SK-N-SH treated with all-trans-retinoic acid at 6 μM for 48 hours (cell line): ENCODE measurements at regions not wholly inside any gene's neighbourhood (a gene's known extent, or its start where the extent isn't known, plus 50 kb on each side); places are given as distances from the start of the nearest gene placed in this dataset.

Source experiments
- ATAC-seq: fragments of 200-7000 bp; cut with Tn5 transposase; 3 replicates; pipeline ENCODE4 v1.9.1; 2020; ENCODE audit warnings: mild to moderate bottlenecking, moderate library complexity
- ARNTL ChIP-seq: fragments of 450-650 bp; formaldehyde crosslinking; IDR thresholded peaks from 2 replicates; pipeline ENCODE4 v1.5.0; 2020; ENCODE audit warnings: low read depth, mild to moderate bottlenecking, moderate library complexity, borderline replicate concordance
- BACH2 ChIP-seq: fragments of 250-450 bp; sonication (Bioruptor Pico); IDR thresholded peaks from 2 replicates; pipeline ENCODE4 v1.9.0; 2021; ENCODE audit warnings: mild to moderate bottlenecking, borderline replicate concordance
- CREB5 ChIP-seq: fragments of 250-450 bp; sonication (Bioruptor Pico); IDR thresholded peaks from 2 replicates; pipeline ENCODE4 v1.5.1; 2020; ENCODE audit warnings: low read depth, mild to moderate bottlenecking, moderate library complexity
- CSDC2 ChIP-seq: fragments of 250-450 bp; sonication (Bioruptor Pico); IDR thresholded peaks from 2 replicates; pipeline ENCODE4 v1.5.0; 2020; ENCODE audit warnings: mild to moderate bottlenecking, moderate library complexity
- CSRNP3 ChIP-seq: fragments of 250-450 bp; sonication (Bioruptor Pico); IDR thresholded peaks from 2 replicates; pipeline ENCODE4 v1.5.1; 2021; ENCODE audit warnings: mild to moderate bottlenecking, moderate library complexity
- ESRRG ChIP-seq: fragments of 250-450 bp; sonication (Bioruptor Pico); IDR thresholded peaks from 2 replicates; pipeline ENCODE4 v1.6.1; 2021; ENCODE audit warnings: mild to moderate bottlenecking
- GLIS3 ChIP-seq: fragments of 250-450 bp; sonication (Bioruptor Pico); IDR thresholded peaks from 2 replicates; pipeline ENCODE4 v1.5.0; 2020; ENCODE audit warnings: mild to moderate bottlenecking, moderate library complexity
- ISL1 ChIP-seq: fragments of 250-450 bp; sonication (Bioruptor Pico); IDR thresholded peaks from 2 replicates; pipeline ENCODE4 v2.1.2; 2022; ENCODE audit warnings: mild to moderate bottlenecking, moderate library complexity
- OSR1 ChIP-seq: fragments of 250-450 bp; sonication (Bioruptor Pico); IDR thresholded peaks from 2 replicates; pipeline ENCODE4 v1.8.0; 2022; ENCODE audit warnings: moderate library complexity, mild to moderate bottlenecking, inconsistent platforms
- POU6F1 ChIP-seq: fragments of 250-450 bp; sonication (Bioruptor Pico); IDR thresholded peaks from 2 replicates; pipeline ENCODE4 v1.8.0; 2021; ENCODE audit warnings: low read depth, mild to moderate bottlenecking, moderate library complexity, borderline replicate concordance
- PPARA ChIP-seq: fragments of 250-450 bp; sonication (Bioruptor Pico); IDR thresholded peaks from 2 replicates; pipeline ENCODE4 v1.5.0; 2020; ENCODE audit warnings: mild to moderate bottlenecking, borderline replicate concordance
- RARB ChIP-seq: fragments of 250-450 bp; sonication (Bioruptor Pico); IDR thresholded peaks from 2 replicates; pipeline ENCODE4 v1.8.0; 2021; ENCODE audit warnings: mild to moderate bottlenecking, moderate library complexity
- SNAI2 ChIP-seq: fragments of 250-450 bp; sonication (Bioruptor Pico); IDR thresholded peaks from 2 replicates; pipeline ENCODE4 v1.5.0; 2020; ENCODE audit warnings: mild to moderate bottlenecking, moderate library complexity
- TCF4 ChIP-seq: fragments of 250-450 bp; sonication (Bioruptor Pico); IDR thresholded peaks from 2 replicates; pipeline ENCODE4 v1.8.0; 2021; ENCODE audit warnings: mild to moderate bottlenecking, moderate library complexity, borderline replicate concordance
- TOX ChIP-seq: fragments of 250-450 bp; sonication (Bioruptor Pico); IDR thresholded peaks from 2 replicates; pipeline ENCODE4 v1.8.0; 2021; ENCODE audit warnings: mild to moderate bottlenecking, moderate library complexity, borderline replicate concordance
- ZC3H10 ChIP-seq: fragments of 250-450 bp; sonication (Bioruptor Pico); IDR thresholded peaks from 2 replicates; pipeline ENCODE4 v1.5.1; 2021; ENCODE audit warnings: mild to moderate bottlenecking, moderate library complexity
- ZFP3 ChIP-seq: fragments of 250-450 bp; sonication (Bioruptor Pico); IDR thresholded peaks from 2 replicates; pipeline ENCODE4 v1.5.0; 2020; ENCODE audit warnings: mild to moderate bottlenecking, moderate library complexity
- ZFP30 ChIP-seq: fragments of 450-650 bp; formaldehyde crosslinking; IDR thresholded peaks from 2 replicates; pipeline ENCODE4 v1.5.0; 2022; ENCODE audit warnings: mild to moderate bottlenecking, moderate library complexity
- ZNF565 ChIP-seq: fragments of 450-650 bp; formaldehyde crosslinking; conservative IDR thresholded peaks from 2 replicates; pipeline ENCODE4 v1.5.0; 2020; ENCODE audit warnings: low read depth, mild to moderate bottlenecking, moderate library complexity
- ZNF70 ChIP-seq: fragments of 450-650 bp; formaldehyde crosslinking; IDR thresholded peaks from 2 replicates; pipeline ENCODE4 v1.5.0; 2020; ENCODE audit warnings: mild to moderate bottlenecking, moderate library complexity
- ZNF8 ChIP-seq: fragments of 450-650 bp; formaldehyde crosslinking; IDR thresholded peaks from 2 replicates; pipeline ENCODE4 v1.5.0; 2020; ENCODE audit warnings: mild to moderate bottlenecking, moderate library complexity
- TF ChIP-seq, protein P1 (sequence below): fragments of 250-450 bp; sonication (Bioruptor Pico); IDR thresholded peaks from 2 replicates; pipeline ENCODE4 v1.8.0; 2020; ENCODE audit warnings: mild to moderate bottlenecking, moderate library complexity, borderline replicate concordance

DNA sequence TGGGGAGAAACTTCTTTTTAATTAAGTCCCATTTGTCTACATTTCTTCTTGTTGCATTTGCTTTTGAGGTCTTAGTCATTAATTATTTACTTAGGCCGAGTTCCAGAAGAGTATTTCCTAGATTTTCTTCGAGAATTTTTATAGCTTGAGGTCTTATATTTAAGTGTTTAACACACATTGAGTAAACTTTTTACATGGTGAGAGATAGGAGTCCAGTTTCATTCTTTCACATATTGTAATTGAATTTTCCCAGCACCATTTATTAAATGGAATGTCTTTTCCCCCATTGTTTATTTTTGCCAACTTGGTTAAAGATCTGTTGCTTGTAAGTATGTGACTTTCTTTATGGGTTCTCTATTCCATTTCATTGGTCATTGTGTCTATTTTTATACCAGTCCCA, 1344.0 kb upstream of the RAG2 start:
- no peak for ATAC-seq
- TF ChIP-seq TOX (CRISPR knock-in tag) (no peak), TCF4 (no peak), SNAI2 (CRISPR knock-in tag) (no peak)
- TF ChIP-seq, all 23 proteins: peak for 0

GRCh38 chr11:37929100-37929653, 1331.1 kb upstream of the RAG2 start:
- TF ChIP-seq SNAI2 (CRISPR knock-in tag) (no peak), OSR1 (CRISPR knock-in tag) (no peak), ISL1 (CRISPR knock-in tag) (no peak), ZNF8 (CRISPR knock-in tag) (no peak), ESRRG (no peak), TCF4 (no peak), TOX (CRISPR knock-in tag) (no peak), CREB5 (CRISPR knock-in tag) (no peak), GLIS3 (no peak), ARNTL (CRISPR knock-in tag) (no peak)
- TF ChIP-seq, all 23 proteins: peak for 0
- no peak for ATAC-seq

DNA sequence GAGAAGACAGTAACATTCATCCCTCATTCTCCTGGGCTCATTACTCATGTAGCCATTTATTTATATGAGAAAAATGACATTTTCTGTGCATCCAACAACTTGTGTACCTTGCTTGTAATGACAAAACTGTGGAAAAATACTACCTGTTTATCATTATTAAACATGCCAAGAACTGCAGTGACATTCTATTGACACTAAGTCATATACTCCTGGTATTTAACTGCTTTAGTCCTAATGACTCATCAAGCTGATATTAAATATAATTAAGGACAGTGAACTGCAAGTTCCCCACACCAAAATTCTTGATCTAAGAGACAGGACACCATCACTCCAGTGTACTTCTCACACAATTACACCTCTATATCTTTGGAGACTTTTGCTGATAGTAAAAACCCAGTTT, 1328.7 kb upstream of the RAG2 start:
- ATAC-seq, result no peak
- no peak for TF ChIP-seq TOX (CRISPR knock-in tag)
- no peak for TF ChIP-seq CREB5 (CRISPR knock-in tag)
- no peak for TF ChIP-seq ZFP30 (CRISPR knock-in tag)
- no peak for TF ChIP-seq ESRRG
- TF ChIP-seq ZNF8 (CRISPR knock-in tag), result no peak
- TF ChIP-seq ZC3H10 (CRISPR knock-in tag), result no peak
- no peak for TF ChIP-seq ZNF565 (CRISPR knock-in tag)
- TF ChIP-seq ZFP3, result no peak
- no peak for TF ChIP-seq ZNF70 (CRISPR knock-in tag)
- no peak for TF ChIP-seq POU6F1 (CRISPR knock-in tag)
- no peak for TF ChIP-seq CSRNP3
- no peak for TF ChIP-seq GLIS3
- TF ChIP-seq PPARA (CRISPR knock-in tag), result no peak
- no peak for TF ChIP-seq SNAI2 (CRISPR knock-in tag)
- TF ChIP-seq, protein P1, sequence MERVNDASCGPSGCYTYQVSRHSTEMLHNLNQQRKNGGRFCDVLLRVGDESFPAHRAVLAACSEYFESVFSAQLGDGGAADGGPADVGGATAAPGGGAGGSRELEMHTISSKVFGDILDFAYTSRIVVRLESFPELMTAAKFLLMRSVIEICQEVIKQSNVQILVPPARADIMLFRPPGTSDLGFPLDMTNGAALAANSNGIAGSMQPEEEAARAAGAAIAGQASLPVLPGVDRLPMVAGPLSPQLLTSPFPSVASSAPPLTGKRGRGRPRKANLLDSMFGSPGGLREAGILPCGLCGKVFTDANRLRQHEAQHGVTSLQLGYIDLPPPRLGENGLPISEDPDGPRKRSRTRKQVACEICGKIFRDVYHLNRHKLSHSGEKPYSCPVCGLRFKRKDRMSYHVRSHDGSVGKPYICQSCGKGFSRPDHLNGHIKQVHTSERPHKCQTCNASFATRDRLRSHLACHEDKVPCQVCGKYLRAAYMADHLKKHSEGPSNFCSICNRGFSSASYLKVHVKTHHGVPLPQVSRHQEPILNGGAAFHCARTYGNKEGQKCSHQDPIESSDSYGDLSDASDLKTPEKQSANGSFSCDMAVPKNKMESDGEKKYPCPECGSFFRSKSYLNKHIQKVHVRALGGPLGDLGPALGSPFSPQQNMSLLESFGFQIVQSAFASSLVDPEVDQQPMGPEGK (CRISPR knock-in tag), result no peak
- no peak for TF ChIP-seq TCF4

DNA sequence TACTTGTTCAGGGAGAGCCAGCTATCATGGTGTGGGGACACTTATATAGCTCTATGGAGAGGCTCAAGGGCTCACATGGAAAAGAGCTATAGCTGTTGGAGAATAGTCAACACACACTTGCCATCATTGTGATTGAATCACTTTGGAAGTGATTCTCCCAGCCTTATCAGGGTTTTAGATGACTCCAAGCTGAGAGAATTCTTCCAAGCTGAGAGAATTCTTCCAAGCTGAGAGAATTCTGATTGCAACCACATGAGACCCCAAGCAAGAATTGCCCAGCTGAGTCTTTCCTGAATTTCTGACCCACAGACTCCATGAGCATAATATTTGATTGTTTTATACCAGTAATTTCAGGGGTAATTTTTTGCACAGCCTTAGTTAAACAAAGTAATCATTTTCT, 1318.3 kb upstream of the RAG2 start:
- no peak for ATAC-seq
- no peak for TF ChIP-seq BACH2 (CRISPR knock-in tag)
- no peak for TF ChIP-seq ZNF70 (CRISPR knock-in tag)
- no peak for TF ChIP-seq ISL1 (CRISPR knock-in tag)
- no peak for TF ChIP-seq GLIS3
- no peak for TF ChIP-seq ARNTL (CRISPR knock-in tag)
- no peak for TF ChIP-seq TCF4
- no peak for TF ChIP-seq ZNF565 (CRISPR knock-in tag)
- no peak for TF ChIP-seq ZFP30 (CRISPR knock-in tag)
- no peak for TF ChIP-seq OSR1 (CRISPR knock-in tag)
- TF ChIP-seq RARB (CRISPR knock-in tag), result no peak
- TF ChIP-seq SNAI2 (CRISPR knock-in tag), result no peak
- TF ChIP-seq, protein P1 (CRISPR knock-in tag), result no peak
- no peak for TF ChIP-seq TOX (CRISPR knock-in tag)
- TF ChIP-seq CSDC2 (CRISPR knock-in tag), result no peak
- TF ChIP-seq ZC3H10 (CRISPR knock-in tag), result no peak
- TF ChIP-seq ZNF8 (CRISPR knock-in tag), result no peak
- TF ChIP-seq ZFP3, result no peak
- TF ChIP-seq CSRNP3, result no peak
